Suppressor macrophage treated with lipopolysaccharide for 1 hour (primary cell): ENCODE measurements at regions not wholly inside any gene's neighbourhood (a gene's known extent, or its start where the extent isn't known, plus 50 kb on each side); places are given as distances from the start of the nearest gene placed in this dataset.
A peak's percentile ranks its signal among the peaks of the same experiment; 100 is the strongest.
"Not testable (repeated sequence)": the region's sequence is repeated elsewhere in the genome, so short reads cannot be mapped to it uniquely, and the experiment has no call there.

Experiments
- DNase-seq, 3 donors: peaks; one replicate each; pipeline ENCODE4 v3.0.0-alpha.2; 2020 to 2022

- peak in 1 of 3 donors; percentile 2 for DNase-seq
Measured at GRCh38 chr1:203926025-203926540, 64.7 kb downstream of the SNRPE start.

GRCh38 chr1:203929741-203930309 lies 68.4 kb downstream of the SNRPE start:
- no peak for DNase-seq

- DNase-seq: peak; percentile 48 to 78 (median 74)
Measured at GRCh38 chr1:203930342-203930741, 68.9 kb downstream of the SNRPE start.

GRCh38 chr1:203931953-203932352 lies 70.6 kb downstream of the SNRPE start:
- no peak for DNase-seq

- no peak for DNase-seq
Measured at GRCh38 chr1:203932556-203932955, 71.2 kb downstream of the SNRPE start.

- DNase-seq: peak in 2 of 3 donors; percentile 4 to 5
Measured at GRCh38 chr1:203934027-203934426, 72.6 kb downstream of the SNRPE start.

- DNase-seq: no peak
Measured at GRCh38 chr1:203934651-203935050, 73.3 kb downstream of the SNRPE start.

GRCh38 chr1:203935321-203935720 lies 73.9 kb downstream of the SNRPE start:
- DNase-seq: no peak

GRCh38 chr1:203937678-203938330 lies 76.4 kb downstream of the SNRPE start:
- DNase-seq: no peak

- no peak for DNase-seq
Measured at GRCh38 chr1:203944651-203945404, 83.4 kb downstream of the SNRPE start.

- DNase-seq: no peak
Measured at GRCh38 chr1:203954293-203954692, 92.9 kb downstream of the SNRPE start.

- peak; percentile 24 to 32 (median 32) for DNase-seq
Measured at GRCh38 chr1:203954788-203955552, 93.6 kb downstream of the SNRPE start.

- no peak for DNase-seq
Measured at GRCh38 chr1:203968761-203969160, 104.2 kb upstream of the SOX13 start.

- DNase-seq: no peak
Measured at GRCh38 chr1:203969846-203970245, 103.1 kb upstream of the SOX13 start.

GRCh38 chr1:203985044-203985443 lies 87.9 kb upstream of the SOX13 start:
- DNase-seq: no peak

GRCh38 chr1:203985676-203986075 lies 87.2 kb upstream of the SOX13 start:
- DNase-seq: no peak

- DNase-seq: no peak
Measured at GRCh38 chr1:203986887-203987461, 85.9 kb upstream of the SOX13 start.

GRCh38 chr1:203990118-203990517 lies 82.8 kb upstream of the SOX13 start:
- DNase-seq: no peak

GRCh38 chr1:203992440-203992839 lies 80.5 kb upstream of the SOX13 start:
- DNase-seq: no peak

GRCh38 chr1:203993256-203993655 lies 79.7 kb upstream of the SOX13 start:
- no peak for DNase-seq

- no peak for DNase-seq
Measured at GRCh38 chr1:203995228-203995627, 77.7 kb upstream of the SOX13 start.

- no peak for DNase-seq
Measured at GRCh38 chr1:203996126-203996525, 76.8 kb upstream of the SOX13 start.

GRCh38 chr1:203998571-203998970 lies 74.3 kb upstream of the SOX13 start:
- DNase-seq: not testable (repeated sequence)
